H9 (cell line): ENCODE measurements at regions not wholly inside any gene's neighbourhood (a gene's known extent, or its start where the extent isn't known, plus 50 kb on each side); places are given as distances from the start of the nearest gene placed in this dataset.
A peak's percentile ranks its signal among the peaks of the same experiment; 100 is the strongest.

ENCODE experiments used
- DNase-seq: peaks from one replicate; pipeline ENCODE4 v3.0.0-alpha.2; 2017
- H2AFZ ChIP-seq: one replicate; pipeline ENCODE4 v1.6.1; 2013; ENCODE audit warnings: mild to moderate bottlenecking, low read length, control low read depth, moderate library complexity
- H2AK5ac ChIP-seq: 2 replicates; pipeline ENCODE4 v1.6.1; 2013; ENCODE audit warnings: low read length, control low read depth, mixed read lengths; ENCODE audit not compliant: insufficient read length
- H2BK120ac ChIP-seq: one replicate; pipeline ENCODE4 v1.6.1; 2013; ENCODE audit warnings: low read depth, mild to moderate bottlenecking, low read length, control low read depth, inconsistent platforms; ENCODE audit not compliant: poor library complexity, severe bottlenecking
- H2BK12ac ChIP-seq: 2 replicates; pipeline ENCODE4 v1.6.1; 2013; ENCODE audit warnings: low read length, control low read depth, mixed read lengths, low read depth; ENCODE audit not compliant: insufficient read length
- H2BK15ac ChIP-seq: 2 replicates; pipeline ENCODE4 v1.6.1; 2013; ENCODE audit warnings: low read depth, low read length, control low read depth
- H2BK20ac ChIP-seq: one replicate; pipeline ENCODE4 v1.6.1; 2013; ENCODE audit warnings: low read depth, mild to moderate bottlenecking, low read length, control low read depth, inconsistent platforms; ENCODE audit not compliant: poor library complexity, severe bottlenecking
- H2BK5ac ChIP-seq: 2 replicates; pipeline ENCODE4 v1.6.1; 2013; ENCODE audit warnings: low read length, control low read depth, mixed read lengths; ENCODE audit not compliant: insufficient read length
- H3K14ac ChIP-seq: 2 replicates; pipeline ENCODE4 v1.6.1; 2013; ENCODE audit warnings: low read length, control low read depth; ENCODE audit not compliant: insufficient read depth
- H3K18ac ChIP-seq: 2 replicates; pipeline ENCODE4 v1.6.1; 2013; ENCODE audit warnings: low read depth, mild to moderate bottlenecking, mixed read lengths, low read length, control low read depth; ENCODE audit not compliant: insufficient read length
- H3K23ac ChIP-seq: 2 replicates; pipeline ENCODE4 v1.6.1; 2013; ENCODE audit warnings: low read length, control low read depth, mixed read lengths, low read depth; ENCODE audit not compliant: insufficient read length
- H3K23me2 ChIP-seq: 2 replicates; pipeline ENCODE4 v1.6.1; 2013; ENCODE audit warnings: low read depth, mild to moderate bottlenecking, mixed read lengths, low read length, control low read depth; ENCODE audit not compliant: insufficient read length, poor library complexity, severe bottlenecking
- H3K27ac ChIP-seq: 2 replicates; pipeline ENCODE4 v1.5.1; 2013; ENCODE audit warnings: low read length, control low read depth, mixed read lengths, low read depth; ENCODE audit not compliant: insufficient read length
- H3K27me3 ChIP-seq: 2 replicates; pipeline ENCODE4 v1.6.1; 2013; ENCODE audit warnings: low read length, control low read depth, inconsistent platforms; ENCODE audit not compliant: insufficient read depth
- H3K4ac ChIP-seq: 2 replicates; pipeline ENCODE4 v1.6.1; 2013; ENCODE audit warnings: low read depth, mild to moderate bottlenecking, control low read depth, inconsistent platforms, low read length, moderate library complexity
- H3K4me1 ChIP-seq: 2 replicates; pipeline ENCODE4 v1.6.1; 2013; ENCODE audit warnings: low read length, control low read depth, inconsistent platforms; ENCODE audit not compliant: insufficient read depth
- H3K4me2 ChIP-seq: 2 replicates; pipeline ENCODE4 v1.6.1; 2013; ENCODE audit warnings: low read length, control low read depth, mixed read lengths; ENCODE audit not compliant: insufficient read length, insufficient read depth
- H3K56ac ChIP-seq: 2 replicates; pipeline ENCODE4 v1.6.1; 2013; ENCODE audit warnings: low read depth, mild to moderate bottlenecking, mixed read lengths, low read length, control low read depth; ENCODE audit not compliant: insufficient read length
- H3K79me1 ChIP-seq: 2 replicates; pipeline ENCODE4 v1.6.1; 2013; ENCODE audit warnings: low read depth, mild to moderate bottlenecking, moderate library complexity, low read length, control low read depth, inconsistent platforms; ENCODE audit not compliant: insufficient read depth, poor library complexity, severe bottlenecking
- H3K79me2 ChIP-seq: 2 replicates; pipeline ENCODE4 v1.6.1; 2013; ENCODE audit warnings: low read length, control low read depth, inconsistent platforms; ENCODE audit not compliant: insufficient read depth
- H3K9ac ChIP-seq: 2 replicates; pipeline ENCODE4 v1.6.1; 2013; ENCODE audit warnings: low read length, control low read depth, mixed read lengths; ENCODE audit not compliant: insufficient read length; ENCODE audit errors: extremely low read depth
- H3K9me3 ChIP-seq: one replicate; pipeline ENCODE4 v1.6.1; 2013; ENCODE audit warnings: low read depth, low read length, inconsistent platforms; ENCODE audit not compliant: control insufficient read depth
- H3T11ph ChIP-seq: one replicate; pipeline ENCODE4 v1.6.1; 2013; ENCODE audit warnings: mild to moderate bottlenecking, low read length, control low read depth, inconsistent platforms
- H4K20me1 ChIP-seq: one replicate; pipeline ENCODE4 v1.6.1; 2013; ENCODE audit not compliant: control insufficient read depth, insufficient read length, insufficient read depth
- H4K5ac ChIP-seq: 2 replicates; pipeline ENCODE4 v1.6.1; 2013; ENCODE audit warnings: low read depth, mild to moderate bottlenecking, mixed read lengths, low read length, control low read depth; ENCODE audit not compliant: insufficient read length
- H4K8ac ChIP-seq: replicated peaks from 2 replicates; pipeline ENCODE4 v1.6.1; 2013; ENCODE audit warnings: low read length, control low read depth, mixed read lengths, low read depth; ENCODE audit not compliant: insufficient read length
- H4K91ac ChIP-seq: 2 replicates; pipeline ENCODE4 v1.6.1; 2013; ENCODE audit warnings: low read depth, mild to moderate bottlenecking, moderate library complexity, mixed read lengths, low read length, control low read depth; ENCODE audit not compliant: insufficient read length
- H3K27ac Mint-ChIP-seq, 3 experiments: 2 replicates in 2 of 3; 3 replicates in 1 of 3; pipeline ENCODE4 v1.8.0; 2020 to 2021; ENCODE audit warnings: mixed read lengths in 3 of 3, mild to moderate bottlenecking in 1 of 3, moderate library complexity in 1 of 3
- H3K27me3 Mint-ChIP-seq: 2 replicates; pipeline ENCODE4 v1.8.0; 2021; ENCODE audit warnings: low read depth, mild to moderate bottlenecking, moderate library complexity, mixed read lengths
- H3K36me3 Mint-ChIP-seq, 3 experiments: 2 replicates in 2 of 3; 3 replicates in 1 of 3; pipeline ENCODE4 v1.8.0; 2020 to 2021; ENCODE audit warnings: low read depth in 3 of 3, mixed read lengths in 3 of 3; ENCODE audit not compliant: insufficient read depth in 1 of 3
- H3K4me1 Mint-ChIP-seq, 2 experiments: 2 replicates each; pipeline ENCODE4 v1.8.0; 2020; ENCODE audit warnings: mixed read lengths in 2 of 2
- H3K4me3 Mint-ChIP-seq, 2 experiments: 2 replicates in 1 of 2; 3 replicates in 1 of 2; pipeline ENCODE4 v1.8.0; 2020 to 2021; ENCODE audit warnings: mild to moderate bottlenecking in 2 of 2, mixed read lengths in 2 of 2, moderate library complexity in 1 of 2
- H3K9me3 Mint-ChIP-seq, 2 experiments: 2 replicates in 1 of 2; 3 replicates in 1 of 2; pipeline ENCODE4 v1.8.0; 2020; ENCODE audit warnings: mild to moderate bottlenecking in 2 of 2, mixed read lengths in 2 of 2, moderate library complexity in 1 of 2
- CTCF ChIP-seq: fragments of 200-600 bp; sonication (generic); conservative IDR thresholded peaks from 3 replicates; pipeline ENCODE4 v1.8.0; 2021; ENCODE audit warnings: antibody characterized with exemption, mild to moderate bottlenecking
- WGBS: extraction: QIAGEN DNeasy Blood & Tissue Kit; methylation state at CpG from one replicate; pipeline ENCODE4 v1.1.7; 2013; ENCODE audit warnings: missing lambda C conversion rate, low lambda C conversion rate, mixed read lengths; ENCODE audit not compliant: insufficient read length; ENCODE audit errors: extremely low coverage; 5-methylcytosine and 5-hydroxymethylcytosine counted together

DNA sequence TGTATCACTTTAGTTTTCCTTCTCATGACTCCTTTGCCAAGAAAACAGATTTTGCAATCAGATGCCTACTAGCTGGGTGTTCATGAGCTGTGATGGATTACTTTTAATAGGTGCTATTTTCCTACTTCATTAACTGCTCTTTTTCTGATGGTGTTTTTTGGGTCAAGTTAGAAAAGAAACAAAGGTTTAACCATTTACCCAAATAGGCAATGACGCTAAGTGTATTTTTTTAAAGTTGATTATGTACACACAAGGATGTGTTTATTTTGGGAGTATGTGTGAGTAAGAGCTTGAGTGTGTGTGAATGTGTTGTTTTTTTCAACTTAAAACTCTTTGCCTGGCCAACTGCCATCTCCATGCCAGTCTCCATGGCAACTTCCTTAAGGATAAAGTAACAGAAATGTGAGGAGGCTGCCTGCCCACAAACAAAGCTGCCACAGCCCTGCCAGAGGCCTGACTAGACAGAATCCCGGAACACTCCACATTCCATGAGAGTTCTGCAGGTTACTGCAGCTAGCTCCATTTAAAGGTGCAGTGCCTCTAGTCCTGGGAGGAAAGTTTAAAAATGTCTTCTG is 215.6 kb upstream of the RBMS3 start:
- WGBS: no CpG with 5 or more reads among the region's 2 CpGs
- Histone ChIP-seq H3K4me1 (no peaks in the 10 kb centered on the region), H3K9me3 (no peaks in the 10 kb centered on the region), H4K5ac (no peak overlapping the region), H3K4me2 (no peak overlapping the region), H3K79me1 (no peaks in the 10 kb centered on the region), H2BK120ac (no peak overlapping the region), H3K14ac (no peak overlapping the region), H2BK15ac (no peak overlapping the region), H3K9ac (no peak overlapping the region), H3K23ac (no peak overlapping the region), H4K8ac (no peak overlapping the region), H2AK5ac (no peak overlapping the region), H4K20me1 (no peaks in the 10 kb centered on the region), H2AFZ (no peak overlapping the region), H4K91ac (no peak overlapping the region), H3K23me2 (no peaks in the 10 kb centered on the region), H3K4ac (no peak overlapping the region), H3K18ac (no peak overlapping the region), H3T11ph (no peak overlapping the region), H3K27ac (no peak overlapping the region), H2BK20ac (no peak overlapping the region), H2BK12ac (no peak overlapping the region), H3K79me2 (no peaks in the 10 kb centered on the region), H2BK5ac (no peak overlapping the region), H3K56ac (no peak overlapping the region), H3K27me3 (no peaks in the 10 kb centered on the region)
- Mint-ChIP-seq H3K4me3 (no peak overlapping the region), H3K36me3 (no peaks in the 10 kb centered on the region; a peak in 1 of 7 replicates), H3K4me1 (peaks cover 6 to 11% of the 10 kb centered on the region in 2 experiments; a peak in 3 of 4 replicates), H3K27me3 (no peaks in the 10 kb centered on the region), H3K9me3 (no peaks in the 10 kb centered on the region; a peak in 1 of 5 replicates), H3K27ac (peak overlapping the region; percentile 58 to 70 (median 63); a peak in 6 of 7 replicates)
- TF ChIP-seq CTCF: no peak
- DNase-seq: peak; percentile 58
